ENCODE measurements at regions not wholly inside any gene's neighbourhood (a gene's known extent, or its start where the extent isn't known, plus 50 kb on each side); places are given as distances from the start of the nearest gene placed in this dataset.

- TF ChIP-seq, protein P1, sequence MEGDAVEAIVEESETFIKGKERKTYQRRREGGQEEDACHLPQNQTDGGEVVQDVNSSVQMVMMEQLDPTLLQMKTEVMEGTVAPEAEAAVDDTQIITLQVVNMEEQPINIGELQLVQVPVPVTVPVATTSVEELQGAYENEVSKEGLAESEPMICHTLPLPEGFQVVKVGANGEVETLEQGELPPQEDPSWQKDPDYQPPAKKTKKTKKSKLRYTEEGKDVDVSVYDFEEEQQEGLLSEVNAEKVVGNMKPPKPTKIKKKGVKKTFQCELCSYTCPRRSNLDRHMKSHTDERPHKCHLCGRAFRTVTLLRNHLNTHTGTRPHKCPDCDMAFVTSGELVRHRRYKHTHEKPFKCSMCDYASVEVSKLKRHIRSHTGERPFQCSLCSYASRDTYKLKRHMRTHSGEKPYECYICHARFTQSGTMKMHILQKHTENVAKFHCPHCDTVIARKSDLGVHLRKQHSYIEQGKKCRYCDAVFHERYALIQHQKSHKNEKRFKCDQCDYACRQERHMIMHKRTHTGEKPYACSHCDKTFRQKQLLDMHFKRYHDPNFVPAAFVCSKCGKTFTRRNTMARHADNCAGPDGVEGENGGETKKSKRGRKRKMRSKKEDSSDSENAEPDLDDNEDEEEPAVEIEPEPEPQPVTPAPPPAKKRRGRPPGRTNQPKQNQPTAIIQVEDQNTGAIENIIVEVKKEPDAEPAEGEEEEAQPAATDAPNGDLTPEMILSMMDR (IDR thresholded peaks at IDR 0.05; ENCODE audit: control extremely low read depth, extremely low read depth, low read depth, missing control alignments): no peak
- CTCF ChIA-PET: no interaction called here
- DNase-seq (ENCODE audit: extremely low spot score): no peak
- POLR2A ChIA-PET: no interaction called here
Measured at GRCh38 chr11:38019072-38019775, 1421.2 kb upstream of the RAG2 start.

GRCh38 chr11:38014405-38014804 lies 1416.4 kb upstream of the RAG2 start:
- no peak for DNase-seq (ENCODE audit: extremely low spot score)
- POLR2A ChIA-PET: no interaction called here
- CTCF ChIA-PET: no interaction called here
- TF ChIP-seq, protein P1 (IDR thresholded peaks at IDR 0.05; ENCODE audit: control extremely low read depth, extremely low read depth, low read depth, missing control alignments): no peak

- ChIA-PET CTCF (no interaction called here), POLR2A (no interaction called here)
- DNase-seq (ENCODE audit: extremely low spot score): no peak
- TF ChIP-seq, protein P1 (IDR thresholded peaks at IDR 0.05; ENCODE audit: control extremely low read depth, extremely low read depth, low read depth, missing control alignments): no peak
Measured at GRCh38 chr11:38013157-38013556, 1415.1 kb upstream of the RAG2 start.

DNA sequence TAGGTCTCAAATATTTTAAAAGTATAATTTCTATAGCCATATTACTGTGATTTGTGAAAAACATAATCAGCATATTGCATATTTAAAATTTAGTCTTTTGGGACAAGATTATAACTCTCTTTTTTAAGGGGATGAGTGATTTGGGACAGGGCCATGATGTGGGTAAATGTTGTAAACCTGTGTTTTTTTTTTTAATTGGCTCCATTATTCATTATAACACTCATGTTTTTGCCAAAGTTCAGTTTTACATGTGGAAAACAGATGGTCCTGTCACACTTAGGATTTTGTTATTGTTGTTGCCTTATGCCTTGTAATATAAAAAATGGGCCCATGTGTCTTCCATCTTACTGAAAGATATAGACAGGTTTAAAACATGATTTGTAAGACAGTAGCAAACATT lies 1413.5 kb upstream of the RAG2 start:
- POLR2A ChIA-PET: no interaction called here
- no peak for DNase-seq (ENCODE audit: extremely low spot score)
- TF ChIP-seq, protein P1 (IDR thresholded peaks at IDR 0.05; ENCODE audit: control extremely low read depth, extremely low read depth, low read depth, missing control alignments): no peak
- CTCF ChIA-PET: no interaction called here

DNA sequence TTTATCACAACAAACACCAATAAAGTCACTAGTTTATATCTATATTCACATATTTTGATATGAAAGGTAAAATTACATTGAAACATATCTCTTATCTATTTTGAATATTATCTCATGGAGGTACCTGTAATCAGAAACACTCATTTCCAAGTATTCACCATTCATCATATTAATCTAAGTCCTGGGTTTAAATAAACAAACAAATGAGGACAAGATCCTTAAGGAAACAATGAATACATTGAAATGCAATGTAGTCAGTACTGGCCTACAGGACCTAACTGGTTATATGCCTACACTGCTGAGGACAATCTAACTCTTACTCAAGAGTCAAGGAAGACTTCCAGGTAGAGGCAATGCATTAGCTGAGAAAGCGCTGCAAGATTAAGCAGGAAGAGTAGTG lies 1411.9 kb upstream of the RAG2 start:
- no peak for DNase-seq (ENCODE audit: extremely low spot score)
- TF ChIP-seq, protein P1 (IDR thresholded peaks at IDR 0.05; ENCODE audit: control extremely low read depth, extremely low read depth, low read depth, missing control alignments): no peak

GRCh38 chr11:38006466-38006865 lies 1408.4 kb upstream of the RAG2 start:
- TF ChIP-seq, protein P1 (IDR thresholded peaks at IDR 0.05; ENCODE audit: control extremely low read depth, extremely low read depth, low read depth, missing control alignments): no peak
- CTCF ChIA-PET: no interaction called here
- POLR2A ChIA-PET: no interaction called here
- DNase-seq (ENCODE audit: extremely low spot score): no peak

More for the DNA sequence above, 1411.9 kb upstream of the RAG2 start:
- CTCF ChIA-PET: no interaction called here
- POLR2A ChIA-PET: no interaction called here

Data from GM10248 (cell line).